AG04450 (cell line): ENCODE measurements at regions not wholly inside any gene's neighbourhood (a gene's known extent, or its start where the extent isn't known, plus 50 kb on each side); places are given as distances from the start of the nearest gene placed in this dataset.

Experiments used
- CTCF ChIA-PET: fragments of 300-600, 350-600 bp; formaldehyde crosslinking; extraction: SDS; loops from one replicate; lab custom pipeline; 2022; ENCODE audit warnings: antibody characterized with exemption, inconsistent platforms; lab: Charles Lee
- POLR2A ChIA-PET: fragments of 350-600 bp; formaldehyde crosslinking; extraction: SDS; loops from one replicate; lab custom pipeline; 2021; ENCODE audit warnings: antibody characterized with exemption, inconsistent platforms; lab: Yijun Ruan, JAX
- DNase-seq: peaks from one replicate; pipeline ENCODE4 v3.0.0-alpha.2; 2011; ENCODE audit warnings: low read depth, low spot score
- H3K27ac ChIP-seq: one replicate; pipeline ENCODE4 v1.5.1; 2012; ENCODE audit warnings: low read depth, low read length, control low read depth
- H3K27me3 ChIP-seq: one replicate; pipeline ENCODE4 v1.6.0; 2012; ENCODE audit warnings: low read length; ENCODE audit not compliant: control insufficient read depth, insufficient read depth
- H3K4me3 ChIP-seq: 2 replicates; pipeline ENCODE4 v1.5.1; 2011; ENCODE audit warnings: mild to moderate bottlenecking, low read depth, low read length, control low read depth
- H3K9me3 ChIP-seq: 2 replicates; pipeline ENCODE4 v1.5.1; 2012; ENCODE audit warnings: low read length; ENCODE audit not compliant: control insufficient read depth, insufficient read depth
- TF ChIP-seq, protein P1 (sequence below): IDR thresholded peaks from 2 replicates; pipeline ENCODE4 v1.5.1; 2011; ENCODE audit warnings: low read depth, low read length, control low read depth, inconsistent platforms

DNA sequence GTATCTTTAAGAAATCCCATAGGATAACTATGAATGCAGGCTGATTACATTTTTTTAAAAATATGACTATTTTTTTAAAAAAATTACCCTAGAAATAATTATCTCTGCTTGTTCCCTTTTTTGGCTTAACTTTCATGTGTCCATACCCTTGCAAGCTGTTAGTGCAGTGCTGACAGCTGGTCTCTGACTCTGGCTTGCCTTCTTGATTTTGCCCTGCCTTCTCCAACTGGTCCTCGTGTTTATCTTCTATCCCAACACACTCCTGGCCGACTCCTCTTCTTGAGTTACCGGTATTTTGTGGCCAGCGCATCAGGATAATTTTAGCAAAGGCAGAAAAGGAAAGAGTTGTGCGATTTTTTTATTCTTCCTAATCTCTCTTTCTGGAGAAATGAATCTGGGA lies 111.7 kb upstream of the STARD3NL start:
- POLR2A ChIA-PET = no interaction called here

DNA sequence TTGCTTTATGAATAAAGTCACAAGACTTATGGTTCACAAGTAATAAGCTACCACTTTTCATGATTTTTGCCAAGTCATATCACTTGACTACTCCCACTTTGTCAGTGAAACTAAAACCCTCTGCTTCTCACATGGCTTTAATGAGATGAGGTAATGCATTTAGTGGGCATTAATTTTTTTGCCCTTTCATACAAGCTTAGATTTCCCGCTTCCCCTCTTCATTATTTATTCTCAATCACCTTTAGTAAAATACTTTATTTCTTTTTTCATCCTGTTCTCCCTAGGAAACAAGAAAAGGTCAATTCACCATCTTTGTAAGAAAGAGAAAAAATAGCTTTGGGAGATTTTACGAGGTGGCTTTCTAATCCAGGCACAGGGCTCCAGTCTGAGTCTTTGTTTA lies 109.6 kb upstream of the STARD3NL start:
- no peaks in the 10 kb centered on the region; the same call in 1 of the 2 replicates for H3K9me3 ChIP-seq
- H3K27ac ChIP-seq = no peak overlapping the region
- ChIA-PET CTCF (no interaction called here), POLR2A (no interaction called here)
- H3K4me3 ChIP-seq = no peak overlapping the region
- no peak for DNase-seq
- no peaks in the 10 kb centered on the region for H3K27me3 ChIP-seq
- TF ChIP-seq, protein P1, sequence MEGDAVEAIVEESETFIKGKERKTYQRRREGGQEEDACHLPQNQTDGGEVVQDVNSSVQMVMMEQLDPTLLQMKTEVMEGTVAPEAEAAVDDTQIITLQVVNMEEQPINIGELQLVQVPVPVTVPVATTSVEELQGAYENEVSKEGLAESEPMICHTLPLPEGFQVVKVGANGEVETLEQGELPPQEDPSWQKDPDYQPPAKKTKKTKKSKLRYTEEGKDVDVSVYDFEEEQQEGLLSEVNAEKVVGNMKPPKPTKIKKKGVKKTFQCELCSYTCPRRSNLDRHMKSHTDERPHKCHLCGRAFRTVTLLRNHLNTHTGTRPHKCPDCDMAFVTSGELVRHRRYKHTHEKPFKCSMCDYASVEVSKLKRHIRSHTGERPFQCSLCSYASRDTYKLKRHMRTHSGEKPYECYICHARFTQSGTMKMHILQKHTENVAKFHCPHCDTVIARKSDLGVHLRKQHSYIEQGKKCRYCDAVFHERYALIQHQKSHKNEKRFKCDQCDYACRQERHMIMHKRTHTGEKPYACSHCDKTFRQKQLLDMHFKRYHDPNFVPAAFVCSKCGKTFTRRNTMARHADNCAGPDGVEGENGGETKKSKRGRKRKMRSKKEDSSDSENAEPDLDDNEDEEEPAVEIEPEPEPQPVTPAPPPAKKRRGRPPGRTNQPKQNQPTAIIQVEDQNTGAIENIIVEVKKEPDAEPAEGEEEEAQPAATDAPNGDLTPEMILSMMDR = no peak

More for the DNA sequence above, 111.7 kb upstream of the STARD3NL start:
- TF ChIP-seq, protein P1 = no peak
- Histone ChIP-seq H3K4me3 (no peak overlapping the region), H3K27ac (no peak overlapping the region), H3K9me3 (no peaks in the 10 kb centered on the region; the same call in 1 of the 2 replicates), H3K27me3 (no peaks in the 10 kb centered on the region)
- CTCF ChIA-PET = no interaction called here
- no peak for DNase-seq

DNA sequence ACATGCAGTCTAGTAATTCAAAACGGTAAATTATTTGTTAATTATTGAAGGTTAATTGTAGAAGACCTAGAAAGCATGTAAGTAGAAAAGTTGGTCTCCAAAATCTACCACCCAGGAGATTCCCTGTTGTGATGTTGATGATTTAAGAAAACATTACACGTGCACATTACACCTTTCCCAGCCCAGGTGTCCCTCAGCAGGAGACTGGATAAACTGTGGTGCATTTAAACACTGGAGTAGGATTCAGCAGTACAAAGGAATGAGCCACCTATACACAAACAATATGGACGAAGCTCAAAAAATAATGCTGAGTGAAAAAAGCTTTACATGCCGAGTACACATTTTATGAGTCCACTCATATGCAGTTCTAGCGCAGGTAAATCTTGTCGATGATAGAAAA lies 109.0 kb upstream of the STARD3NL start:
- no peak overlapping the region for H3K27ac ChIP-seq
- CTCF ChIA-PET = no interaction called here
- no peak overlapping the region for H3K4me3 ChIP-seq
- POLR2A ChIA-PET = no interaction called here
- DNase-seq = no peak
- TF ChIP-seq, protein P1 = no peak
- H3K27me3 ChIP-seq = no peaks in the 10 kb centered on the region
- H3K9me3 ChIP-seq = no peaks in the 10 kb centered on the region; the same call in 1 of the 2 replicates

DNA sequence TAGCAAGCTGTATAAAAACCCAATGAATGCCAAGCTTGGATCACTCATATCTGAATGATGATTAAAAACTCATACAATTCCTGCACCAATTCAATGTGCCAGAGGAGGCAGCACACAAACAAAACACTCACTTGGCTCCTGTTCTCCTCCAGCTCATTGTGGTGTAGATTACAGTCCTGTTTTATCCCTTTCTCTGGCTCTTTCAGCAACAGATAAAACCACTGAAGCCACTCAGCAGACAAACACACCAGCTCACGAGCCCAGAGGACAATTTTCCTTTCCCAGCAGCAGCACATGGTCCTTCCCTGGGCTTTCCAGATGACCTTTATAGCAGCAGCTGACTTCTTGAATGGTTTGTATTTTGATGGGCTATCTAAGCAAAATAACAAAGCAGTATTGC lies 107.3 kb upstream of the STARD3NL start:
- Histone ChIP-seq H3K9me3 (no peaks in the 10 kb centered on the region; the same call in 1 of the 2 replicates), H3K4me3 (no peak overlapping the region), H3K27me3 (no peaks in the 10 kb centered on the region), H3K27ac (no peak overlapping the region)
- TF ChIP-seq, protein P1 = 0 out of 2 replicates have a peak, but pooled peaks have one; percentile 7
- POLR2A ChIA-PET = no interaction called here
- CTCF ChIA-PET = no interaction called here
- no peak for DNase-seq

DNA sequence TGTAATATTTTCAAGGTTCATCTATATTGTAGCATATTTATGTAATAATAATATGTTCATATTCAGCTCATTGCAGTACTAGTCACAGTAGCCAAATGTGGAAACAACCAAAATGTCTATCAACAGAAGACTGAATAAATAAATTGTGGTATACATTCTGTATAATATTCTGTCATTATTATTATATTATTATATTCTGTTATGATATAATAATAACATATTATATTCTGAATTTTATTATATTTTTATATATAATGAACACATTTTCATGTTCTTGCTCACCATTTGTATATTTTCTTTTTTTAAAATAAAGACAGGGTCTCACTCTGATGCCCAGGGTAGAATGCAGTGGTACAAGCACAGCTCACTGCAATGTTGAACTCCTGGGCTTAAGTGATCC lies 91.2 kb upstream of the STARD3NL start:
- H3K27me3 ChIP-seq = no peaks in the 10 kb centered on the region
- no peak overlapping the region for H3K4me3 ChIP-seq
- H3K27ac ChIP-seq = no peak overlapping the region
- H3K9me3 ChIP-seq = no peaks in the 10 kb centered on the region
- CTCF ChIA-PET = no interaction called here
- DNase-seq = no peak
- TF ChIP-seq, protein P1 = no peak
- POLR2A ChIA-PET = no interaction called here
